SK-N-SH treated with all-trans-retinoic acid at 6 μM for 48 hours (cell line): ENCODE measurements at regions not wholly inside any gene's neighbourhood (a gene's known extent, or its start where the extent isn't known, plus 50 kb on each side); places are given as distances from the start of the nearest gene placed in this dataset.

Experiments used
- ATAC-seq: fragments of 200-7000 bp; cut with Tn5 transposase; 3 replicates; pipeline ENCODE4 v1.9.1; 2020; ENCODE audit warnings: mild to moderate bottlenecking, moderate library complexity
- ARNTL ChIP-seq: fragments of 450-650 bp; formaldehyde crosslinking; IDR thresholded peaks from 2 replicates; pipeline ENCODE4 v1.5.0; 2020; ENCODE audit warnings: low read depth, mild to moderate bottlenecking, moderate library complexity, borderline replicate concordance
- BACH2 ChIP-seq: fragments of 250-450 bp; sonication (Bioruptor Pico); IDR thresholded peaks from 2 replicates; pipeline ENCODE4 v1.9.0; 2021; ENCODE audit warnings: mild to moderate bottlenecking, borderline replicate concordance
- CREB5 ChIP-seq: fragments of 250-450 bp; sonication (Bioruptor Pico); IDR thresholded peaks from 2 replicates; pipeline ENCODE4 v1.5.1; 2020; ENCODE audit warnings: low read depth, mild to moderate bottlenecking, moderate library complexity
- CSDC2 ChIP-seq: fragments of 250-450 bp; sonication (Bioruptor Pico); IDR thresholded peaks from 2 replicates; pipeline ENCODE4 v1.5.0; 2020; ENCODE audit warnings: mild to moderate bottlenecking, moderate library complexity
- CSRNP3 ChIP-seq: fragments of 250-450 bp; sonication (Bioruptor Pico); IDR thresholded peaks from 2 replicates; pipeline ENCODE4 v1.5.1; 2021; ENCODE audit warnings: mild to moderate bottlenecking, moderate library complexity
- ESRRG ChIP-seq: fragments of 250-450 bp; sonication (Bioruptor Pico); IDR thresholded peaks from 2 replicates; pipeline ENCODE4 v1.6.1; 2021; ENCODE audit warnings: mild to moderate bottlenecking
- GLIS3 ChIP-seq: fragments of 250-450 bp; sonication (Bioruptor Pico); IDR thresholded peaks from 2 replicates; pipeline ENCODE4 v1.5.0; 2020; ENCODE audit warnings: mild to moderate bottlenecking, moderate library complexity
- ISL1 ChIP-seq: fragments of 250-450 bp; sonication (Bioruptor Pico); IDR thresholded peaks from 2 replicates; pipeline ENCODE4 v2.1.2; 2022; ENCODE audit warnings: mild to moderate bottlenecking, moderate library complexity
- OSR1 ChIP-seq: fragments of 250-450 bp; sonication (Bioruptor Pico); IDR thresholded peaks from 2 replicates; pipeline ENCODE4 v1.8.0; 2022; ENCODE audit warnings: moderate library complexity, mild to moderate bottlenecking, inconsistent platforms
- PATZ1 ChIP-seq: fragments of 250-450 bp; sonication (Bioruptor Pico); IDR thresholded peaks from 2 replicates; pipeline ENCODE4 v1.8.0; 2020; ENCODE audit warnings: mild to moderate bottlenecking, moderate library complexity, borderline replicate concordance
- POU6F1 ChIP-seq: fragments of 250-450 bp; sonication (Bioruptor Pico); IDR thresholded peaks from 2 replicates; pipeline ENCODE4 v1.8.0; 2021; ENCODE audit warnings: low read depth, mild to moderate bottlenecking, moderate library complexity, borderline replicate concordance
- PPARA ChIP-seq: fragments of 250-450 bp; sonication (Bioruptor Pico); IDR thresholded peaks from 2 replicates; pipeline ENCODE4 v1.5.0; 2020; ENCODE audit warnings: mild to moderate bottlenecking, borderline replicate concordance
- RARB ChIP-seq: fragments of 250-450 bp; sonication (Bioruptor Pico); IDR thresholded peaks from 2 replicates; pipeline ENCODE4 v1.8.0; 2021; ENCODE audit warnings: mild to moderate bottlenecking, moderate library complexity
- SNAI2 ChIP-seq: fragments of 250-450 bp; sonication (Bioruptor Pico); IDR thresholded peaks from 2 replicates; pipeline ENCODE4 v1.5.0; 2020; ENCODE audit warnings: mild to moderate bottlenecking, moderate library complexity
- TCF4 ChIP-seq: fragments of 250-450 bp; sonication (Bioruptor Pico); IDR thresholded peaks from 2 replicates; pipeline ENCODE4 v1.8.0; 2021; ENCODE audit warnings: mild to moderate bottlenecking, moderate library complexity, borderline replicate concordance
- TOX ChIP-seq: fragments of 250-450 bp; sonication (Bioruptor Pico); IDR thresholded peaks from 2 replicates; pipeline ENCODE4 v1.8.0; 2021; ENCODE audit warnings: mild to moderate bottlenecking, moderate library complexity, borderline replicate concordance
- TSHZ2 ChIP-seq: fragments of 250-450 bp; sonication (Bioruptor Pico); IDR thresholded peaks from 2 replicates; pipeline ENCODE4 v1.5.0; 2020; ENCODE audit warnings: mild to moderate bottlenecking, moderate library complexity
- ZC3H10 ChIP-seq: fragments of 250-450 bp; sonication (Bioruptor Pico); IDR thresholded peaks from 2 replicates; pipeline ENCODE4 v1.5.1; 2021; ENCODE audit warnings: mild to moderate bottlenecking, moderate library complexity
- ZFP3 ChIP-seq: fragments of 250-450 bp; sonication (Bioruptor Pico); IDR thresholded peaks from 2 replicates; pipeline ENCODE4 v1.5.0; 2020; ENCODE audit warnings: mild to moderate bottlenecking, moderate library complexity
- ZFP30 ChIP-seq: fragments of 450-650 bp; formaldehyde crosslinking; IDR thresholded peaks from 2 replicates; pipeline ENCODE4 v1.5.0; 2022; ENCODE audit warnings: mild to moderate bottlenecking, moderate library complexity
- ZNF565 ChIP-seq: fragments of 450-650 bp; formaldehyde crosslinking; conservative IDR thresholded peaks from 2 replicates; pipeline ENCODE4 v1.5.0; 2020; ENCODE audit warnings: low read depth, mild to moderate bottlenecking, moderate library complexity
- ZNF70 ChIP-seq: fragments of 450-650 bp; formaldehyde crosslinking; IDR thresholded peaks from 2 replicates; pipeline ENCODE4 v1.5.0; 2020; ENCODE audit warnings: mild to moderate bottlenecking, moderate library complexity
- ZNF8 ChIP-seq: fragments of 450-650 bp; formaldehyde crosslinking; IDR thresholded peaks from 2 replicates; pipeline ENCODE4 v1.5.0; 2020; ENCODE audit warnings: mild to moderate bottlenecking, moderate library complexity

- no peak for ATAC-seq
- TF ChIP-seq CREB5 (CRISPR knock-in tag) (no peak), CSRNP3 (CRISPR knock-in tag) (no peak), SNAI2 (CRISPR knock-in tag) (no peak), BACH2 (CRISPR knock-in tag) (no peak), TCF4 (CRISPR knock-in tag) (no peak), ZFP3 (CRISPR knock-in tag) (no peak), OSR1 (CRISPR knock-in tag) (no peak), ISL1 (CRISPR knock-in tag) (no peak), CSDC2 (CRISPR knock-in tag) (no peak), ZFP30 (no peak), ZC3H10 (CRISPR knock-in tag) (no peak), ZNF70 (CRISPR knock-in tag) (no peak), POU6F1 (CRISPR knock-in tag) (no peak), TOX (CRISPR knock-in tag) (no peak), TSHZ2 (no peak), ZNF8 (CRISPR knock-in tag) (no peak), ZNF565 (CRISPR knock-in tag) (no peak), ARNTL (CRISPR knock-in tag) (no peak), RARB (CRISPR knock-in tag) (no peak)
Observed at GRCh38 chr5:121299153-121299552, 552.5 kb upstream of the FTMT start.

- TF ChIP-seq ZFP3 (CRISPR knock-in tag), result no peak
- ATAC-seq, result no peak
Observed at GRCh38 chr5:121304838-121305237, 546.8 kb upstream of the FTMT start.

- TF ChIP-seq ESRRG (no peak), CREB5 (CRISPR knock-in tag) (no peak), GLIS3 (CRISPR knock-in tag) (no peak), OSR1 (CRISPR knock-in tag) (no peak), CSDC2 (CRISPR knock-in tag) (no peak), RARB (CRISPR knock-in tag) (no peak), ZFP3 (CRISPR knock-in tag) (no peak), ZC3H10 (CRISPR knock-in tag) (no peak), PATZ1 (CRISPR knock-in tag) (no peak), ZFP30 (no peak), POU6F1 (CRISPR knock-in tag) (no peak), TCF4 (CRISPR knock-in tag) (no peak), ISL1 (CRISPR knock-in tag) (no peak), PPARA (CRISPR knock-in tag) (no peak), ZNF70 (CRISPR knock-in tag) (no peak), CSRNP3 (CRISPR knock-in tag) (no peak), ZNF565 (CRISPR knock-in tag) (no peak)
- TF ChIP-seq, all 23 proteins: peak for 0
- ATAC-seq, result no peak
Observed at GRCh38 chr5:121313886-121314285, 537.8 kb upstream of the FTMT start.
